OCI-LY7 (cell line): ENCODE measurements at regions not wholly inside any gene's neighbourhood (a gene's known extent, or its start where the extent isn't known, plus 50 kb on each side); places are given as distances from the start of the nearest gene placed in this dataset.

ENCODE experiments used
- BruUV-seq: library from RNA; stranded (reverse); fragments of 400-500 nt; replicated peaks from 2 replicates; lab custom pipeline; 2021; lab: Mats Ljungman, UMichigan
- CTCF ChIA-PET: fragments of 300-600 bp; sonication (Branson Sonifier 250); formaldehyde crosslinking; loops from one replicate; lab custom pipeline; 2022; ENCODE audit warnings: antibody characterized with exemption; ENCODE audit not compliant: unreplicated experiment; lab: Charles Lee
- POLR2A ChIA-PET: fragments of 300-600 bp; sonication (Branson Sonifier 250); formaldehyde crosslinking; loops from one replicate; lab custom pipeline; 2022; ENCODE audit warnings: antibody characterized with exemption; lab: Charles Lee
- DNase-seq: peaks from one replicate; pipeline ENCODE4 v3.0.0-alpha.2; 2015; ENCODE audit warnings: low spot score
- H2AFZ ChIP-seq: fragments of 200-600 bp; sonication (generic), shearing (Covaris generic); 2 replicates; pipeline ENCODE4 v1.6.1; 2014; ENCODE audit warnings: mild to moderate bottlenecking, antibody characterized with exemption, low read length, moderate library complexity
- H3K27ac ChIP-seq: fragments of 200-600 bp; sonication (generic); 2 replicates; pipeline ENCODE4 v1.5.1; 2014; ENCODE audit warnings: mixed run types, low read depth, mild to moderate bottlenecking, moderate library complexity, low read length, inconsistent platforms; ENCODE audit not compliant: poor library complexity, severe bottlenecking
- H3K36me3 ChIP-seq: fragments of 200-600 bp; sonication (generic); 2 replicates; pipeline ENCODE4 v1.6.1; 2014; ENCODE audit warnings: mild to moderate bottlenecking, antibody characterized with exemption, low read length, moderate library complexity, mixed read lengths; ENCODE audit not compliant: insufficient read depth
- H3K4me1 ChIP-seq: fragments of 200-600 bp; sonication (generic); 2 replicates; pipeline ENCODE4 v1.5.1; 2014; ENCODE audit warnings: mild to moderate bottlenecking, low read length; ENCODE audit not compliant: insufficient read depth, poor library complexity, severe bottlenecking
- H3K4me2 ChIP-seq: fragments of 200-600 bp; sonication (generic); 2 replicates; pipeline ENCODE4 v1.6.1; 2014; ENCODE audit warnings: mild to moderate bottlenecking, low read length
- H3K4me3 ChIP-seq: fragments of 200-600 bp; sonication (generic); 2 replicates; pipeline ENCODE4 v1.5.1; 2014; ENCODE audit warnings: mild to moderate bottlenecking, low read depth, low read length; ENCODE audit not compliant: poor library complexity, severe bottlenecking
- H3K79me2 ChIP-seq: fragments of 200-600 bp; sonication (generic); 2 replicates; pipeline ENCODE4 v1.6.1; 2016; ENCODE audit warnings: low read depth, mild to moderate bottlenecking, low read length, moderate library complexity, mixed read lengths; ENCODE audit not compliant: insufficient read depth
- H3K9me2 ChIP-seq: fragments of 200-600 bp; sonication (generic); 2 replicates; pipeline ENCODE4 v1.6.1; 2016; ENCODE audit warnings: mild to moderate bottlenecking, low read length, mixed read lengths; ENCODE audit not compliant: insufficient read depth
- H3K9me3 ChIP-seq: fragments of 200-600 bp; sonication (generic); 2 replicates; pipeline ENCODE4 v1.6.1; 2014; ENCODE audit warnings: mild to moderate bottlenecking, mixed run types, low read length, mixed read lengths
- H4K20me1 ChIP-seq: fragments of 200-600 bp; sonication (generic); 2 replicates; pipeline ENCODE4 v1.6.1; 2014; ENCODE audit warnings: mild to moderate bottlenecking, antibody characterized with exemption, low read length, moderate library complexity, mixed read lengths; ENCODE audit not compliant: insufficient read depth
- EZH2phosphoT487 ChIP-seq: fragments of 200-600 bp; sonication (generic); IDR thresholded peaks from 2 replicates; pipeline ENCODE4 v1.6.1; 2018; ENCODE audit warnings: low read depth, borderline replicate concordance, mild to moderate bottlenecking, mixed run types, antibody characterized with exemption, low read length, moderate library complexity, mixed read lengths
- intact Hi-C: fragments of 100-400 bp; cut with micrococcal nuclease; formaldehyde crosslinking; loops from one replicate; pipeline ENCODE4 v1.10.0; 2022; ENCODE audit not compliant: unreplicated experiment
- TF ChIP-seq, protein P1 (sequence below): fragments of 200-600 bp; sonication (generic); conservative IDR thresholded peaks from 2 replicates; pipeline ENCODE4 v1.5.1; 2014; ENCODE audit warnings: mild to moderate bottlenecking, antibody characterized with exemption, low read length, moderate library complexity, mixed read lengths

DNA sequence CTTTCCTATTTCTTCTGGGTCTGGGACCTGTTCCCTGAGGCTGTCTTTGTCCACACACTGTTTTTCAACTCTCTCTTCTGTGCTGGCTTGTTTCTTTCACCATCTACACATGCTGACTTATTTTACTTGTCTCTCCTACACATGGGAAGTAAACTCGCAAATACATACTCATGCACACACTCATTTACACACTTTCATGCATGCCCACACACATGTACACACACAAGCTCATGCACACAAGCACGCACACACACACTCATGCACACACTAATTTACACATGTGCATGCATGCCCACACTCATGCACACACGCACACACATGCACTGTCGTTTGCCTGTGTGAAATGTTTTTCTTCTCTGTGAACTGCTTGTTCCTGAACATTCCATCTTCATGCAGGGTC lies 169.0 kb downstream of the IRX2 start:
- H3K36me3 ChIP-seq, result no peaks in the 10 kb centered on the region
- DNase-seq, result no peak
- H3K4me2 ChIP-seq, result no peak overlapping the region
- TF ChIP-seq EZH2phosphoT487, result no peak
- TF ChIP-seq, protein P1, sequence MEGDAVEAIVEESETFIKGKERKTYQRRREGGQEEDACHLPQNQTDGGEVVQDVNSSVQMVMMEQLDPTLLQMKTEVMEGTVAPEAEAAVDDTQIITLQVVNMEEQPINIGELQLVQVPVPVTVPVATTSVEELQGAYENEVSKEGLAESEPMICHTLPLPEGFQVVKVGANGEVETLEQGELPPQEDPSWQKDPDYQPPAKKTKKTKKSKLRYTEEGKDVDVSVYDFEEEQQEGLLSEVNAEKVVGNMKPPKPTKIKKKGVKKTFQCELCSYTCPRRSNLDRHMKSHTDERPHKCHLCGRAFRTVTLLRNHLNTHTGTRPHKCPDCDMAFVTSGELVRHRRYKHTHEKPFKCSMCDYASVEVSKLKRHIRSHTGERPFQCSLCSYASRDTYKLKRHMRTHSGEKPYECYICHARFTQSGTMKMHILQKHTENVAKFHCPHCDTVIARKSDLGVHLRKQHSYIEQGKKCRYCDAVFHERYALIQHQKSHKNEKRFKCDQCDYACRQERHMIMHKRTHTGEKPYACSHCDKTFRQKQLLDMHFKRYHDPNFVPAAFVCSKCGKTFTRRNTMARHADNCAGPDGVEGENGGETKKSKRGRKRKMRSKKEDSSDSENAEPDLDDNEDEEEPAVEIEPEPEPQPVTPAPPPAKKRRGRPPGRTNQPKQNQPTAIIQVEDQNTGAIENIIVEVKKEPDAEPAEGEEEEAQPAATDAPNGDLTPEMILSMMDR, result no peak
- no peaks in the 10 kb centered on the region for H3K9me2 ChIP-seq
- H3K27ac ChIP-seq, result no peak overlapping the region
- no TSS peak for BruUV-seq
- POLR2A ChIA-PET, result no interaction called here
- H3K9me3 ChIP-seq, result no peaks in the 10 kb centered on the region
- intact Hi-C loops, result no loop called here
- no peaks in the 10 kb centered on the region for H3K4me1 ChIP-seq
- no peak overlapping the region for H3K4me3 ChIP-seq
- no peaks in the 10 kb centered on the region for H3K79me2 ChIP-seq
- CTCF ChIA-PET, result no interaction called here
- no peaks in the 10 kb centered on the region for H4K20me1 ChIP-seq
- no peak overlapping the region for H2AFZ ChIP-seq

DNA sequence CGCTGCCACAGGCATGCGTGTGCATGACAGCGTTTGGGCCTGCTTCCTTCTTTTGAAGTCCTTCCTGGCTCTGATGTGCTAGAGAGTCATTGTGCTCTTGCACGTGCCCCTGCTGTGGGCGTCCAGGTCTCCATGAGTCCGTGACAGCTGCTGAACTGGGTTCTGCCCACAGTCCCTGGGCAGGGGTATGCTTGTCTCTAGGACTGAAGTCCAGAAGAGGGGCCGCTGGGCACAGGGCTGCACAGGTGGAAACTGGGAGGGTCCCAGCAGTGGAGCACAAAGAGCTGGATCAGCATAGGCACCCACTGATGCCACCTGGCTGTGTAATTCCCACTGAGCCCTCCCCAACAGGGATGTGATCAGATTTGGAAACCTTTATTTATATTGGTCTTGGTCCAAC lies 169.4 kb downstream of the IRX2 start:
- Histone ChIP-seq H3K4me3 (no peak overlapping the region), H3K27ac (no peak overlapping the region), H3K4me2 (no peak overlapping the region), H3K4me1 (no peaks in the 10 kb centered on the region), H3K36me3 (no peaks in the 10 kb centered on the region), H2AFZ (no peak overlapping the region), H3K79me2 (no peaks in the 10 kb centered on the region), H3K9me3 (no peaks in the 10 kb centered on the region), H4K20me1 (no peaks in the 10 kb centered on the region), H3K9me2 (no peaks in the 10 kb centered on the region)
- CTCF ChIA-PET, result no interaction called here
- no peak for DNase-seq
- no TSS peak for BruUV-seq
- intact Hi-C loops, result no loop called here
- POLR2A ChIA-PET, result no interaction called here
- no peak for TF ChIP-seq EZH2phosphoT487
- TF ChIP-seq, protein P1, result no peak

DNA sequence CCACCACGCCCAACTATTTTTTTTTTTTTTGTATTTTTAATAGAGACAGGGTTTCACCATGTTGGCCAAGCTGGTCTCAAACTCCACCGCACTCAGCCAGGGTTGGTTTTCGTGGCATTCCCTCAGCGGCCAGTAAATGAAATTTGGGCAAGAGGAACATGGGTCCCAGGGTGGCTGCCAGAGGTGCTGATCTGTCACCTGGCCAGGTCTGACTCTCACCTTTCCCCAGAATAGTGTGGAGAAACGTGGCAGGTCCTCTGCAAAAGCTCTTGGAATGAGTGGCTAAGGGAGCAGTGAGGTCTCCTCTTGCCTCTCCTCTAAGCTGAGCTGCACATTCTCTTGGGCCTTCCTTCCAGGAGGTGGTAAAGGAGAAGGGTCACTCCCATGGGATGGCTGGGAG lies 170.1 kb downstream of the IRX2 start:
- no TSS peak for BruUV-seq
- TF ChIP-seq, protein P1, result no peak
- TF ChIP-seq EZH2phosphoT487, result no peak

More for the DNA sequence above, 170.1 kb downstream of the IRX2 start:
- H3K4me3 ChIP-seq, result no peak overlapping the region
- no peaks in the 10 kb centered on the region for H3K79me2 ChIP-seq
- H2AFZ ChIP-seq, result no peak overlapping the region
- CTCF ChIA-PET, result no interaction called here
- no peaks in the 10 kb centered on the region for H3K9me2 ChIP-seq
- DNase-seq, result no peak
- POLR2A ChIA-PET, result no interaction called here
- no peaks in the 10 kb centered on the region for H3K9me3 ChIP-seq
- H3K4me1 ChIP-seq, result no peaks in the 10 kb centered on the region
- no peaks in the 10 kb centered on the region for H4K20me1 ChIP-seq
- intact Hi-C loops, result no loop called here
- no peak overlapping the region for H3K27ac ChIP-seq
- H3K36me3 ChIP-seq, result no peaks in the 10 kb centered on the region
- no peak overlapping the region for H3K4me2 ChIP-seq
